PFSK-1 (cell line): ENCODE measurements at regions not wholly inside any gene's neighbourhood (a gene's known extent, or its start where the extent isn't known, plus 50 kb on each side); places are given as distances from the start of the nearest gene placed in this dataset.

Experiments
- POLR2AphosphoS5 ChIP-seq: IDR thresholded peaks from 2 replicates; pipeline ENCODE4 v1.6.1; 2012; ENCODE audit warnings: low read depth, mild to moderate bottlenecking, control low read depth, low read length, moderate library complexity
- TAF1 ChIP-seq: IDR thresholded peaks from 2 replicates; pipeline ENCODE4 v1.6.1; 2012; ENCODE audit warnings: low read length, control low read depth, borderline replicate concordance; ENCODE audit not compliant: insufficient read depth

DNA sequence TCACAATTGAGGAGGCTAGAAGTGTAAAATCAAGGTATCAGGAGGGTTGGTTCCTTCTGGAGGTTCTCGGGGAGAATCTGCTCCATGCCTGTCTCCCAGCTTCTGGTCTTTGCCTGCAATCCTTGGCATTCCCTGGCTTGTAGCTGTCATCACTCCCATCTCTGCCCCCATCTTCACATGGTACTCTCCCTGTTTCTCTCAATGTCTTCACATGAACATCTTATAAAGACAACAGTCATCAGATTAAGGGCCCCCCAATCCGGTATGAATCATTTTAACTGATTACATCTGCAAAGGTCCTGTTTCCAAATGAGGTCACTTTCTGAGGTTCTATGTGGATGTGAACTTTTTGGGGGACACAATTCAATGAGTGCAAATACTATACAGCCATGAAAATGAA lies 113.0 kb upstream of the GALNT15 start:
- TF ChIP-seq POLR2AphosphoS5 (no peak), TAF1 (no peak)
